AG04450 (cell line): ENCODE measurements at regions not wholly inside any gene's neighbourhood (a gene's known extent, or its start where the extent isn't known, plus 50 kb on each side); places are given as distances from the start of the nearest gene placed in this dataset.

Source experiments
- CTCF ChIA-PET: fragments of 300-600, 350-600 bp; formaldehyde crosslinking; extraction: SDS; loops from one replicate; lab custom pipeline; 2022; ENCODE audit warnings: antibody characterized with exemption, inconsistent platforms; lab: Charles Lee
- POLR2A ChIA-PET: fragments of 350-600 bp; formaldehyde crosslinking; extraction: SDS; loops from one replicate; lab custom pipeline; 2021; ENCODE audit warnings: antibody characterized with exemption, inconsistent platforms; lab: Yijun Ruan, JAX
- DNase-seq: peaks from one replicate; pipeline ENCODE4 v3.0.0-alpha.2; 2011; ENCODE audit warnings: low read depth, low spot score
- H3K27ac ChIP-seq: one replicate; pipeline ENCODE4 v1.5.1; 2012; ENCODE audit warnings: low read depth, low read length, control low read depth
- H3K27me3 ChIP-seq: one replicate; pipeline ENCODE4 v1.6.0; 2012; ENCODE audit warnings: low read length; ENCODE audit not compliant: control insufficient read depth, insufficient read depth
- H3K4me3 ChIP-seq: 2 replicates; pipeline ENCODE4 v1.5.1; 2011; ENCODE audit warnings: mild to moderate bottlenecking, low read depth, low read length, control low read depth
- H3K9me3 ChIP-seq: 2 replicates; pipeline ENCODE4 v1.5.1; 2012; ENCODE audit warnings: low read length; ENCODE audit not compliant: control insufficient read depth, insufficient read depth
- CTCF ChIP-seq: IDR thresholded peaks from 2 replicates; pipeline ENCODE4 v1.5.1; 2011; ENCODE audit warnings: low read depth, low read length, control low read depth, inconsistent platforms

- no peak overlapping the region for H3K27ac ChIP-seq
- ChIA-PET POLR2A (no interaction called here), CTCF (no interaction called here)
- no peak for DNase-seq
- no peak for TF ChIP-seq CTCF
- H3K27me3 ChIP-seq: no peaks in the 10 kb centered on the region
- H3K4me3 ChIP-seq: no peak overlapping the region
- H3K9me3 ChIP-seq: peaks cover 91% of the 10 kb centered on the region
Observed at GRCh38 chr10:133017203-133017601, 70.5 kb upstream of the ADGRA1 start.

GRCh38 chr10:133016493-133017202, 71.1 kb upstream of the ADGRA1 start:
- POLR2A ChIA-PET: no interaction called here
- no peak for DNase-seq
- H3K9me3 ChIP-seq: peaks cover 91% of the 10 kb centered on the region
- no peak overlapping the region for H3K27ac ChIP-seq
- CTCF ChIA-PET: no interaction called here
- no peaks in the 10 kb centered on the region for H3K27me3 ChIP-seq
- no peak for TF ChIP-seq CTCF
- no peak overlapping the region for H3K4me3 ChIP-seq

GRCh38 chr10:133015816-133016462, 71.8 kb upstream of the ADGRA1 start:
- Histone ChIP-seq H3K4me3 (no peak overlapping the region), H3K27ac (no peak overlapping the region), H3K27me3 (no peaks in the 10 kb centered on the region), H3K9me3 (peaks cover 86% of the 10 kb centered on the region)
- POLR2A ChIA-PET: no interaction called here
- CTCF ChIA-PET: no interaction called here
- no peak for TF ChIP-seq CTCF
- no peak for DNase-seq

- no peak for TF ChIP-seq CTCF
- CTCF ChIA-PET: no interaction called here
Observed at GRCh38 chr10:133015321-133015720, 72.4 kb upstream of the ADGRA1 start.

GRCh38 chr10:133014416-133015210, 72.2 kb upstream of the CFAP46 start:
- no peak for DNase-seq
- no peak overlapping the region for H3K27ac ChIP-seq
- TF ChIP-seq CTCF: no peak
- ChIA-PET CTCF (no interaction called here), POLR2A (no interaction called here)
- H3K9me3 ChIP-seq: peaks cover 84% of the 10 kb centered on the region
- H3K4me3 ChIP-seq: no peak overlapping the region
- H3K27me3 ChIP-seq: no peaks in the 10 kb centered on the region

More at GRCh38 chr10:133015321-133015720, 72.4 kb upstream of the ADGRA1 start:
- no peak overlapping the region for H3K27ac ChIP-seq
- peaks cover 84% of the 10 kb centered on the region for H3K9me3 ChIP-seq
- no peak for DNase-seq
- no peaks in the 10 kb centered on the region for H3K27me3 ChIP-seq
- H3K4me3 ChIP-seq: no peak overlapping the region
- POLR2A ChIA-PET: no interaction called here
